CD4-positive, alpha-beta T cell treated with Interleukin-2 at 100 ng/mL for 4 hours (primary cell): ENCODE measurements at regions not wholly inside any gene's neighbourhood (a gene's known extent, or its start where the extent isn't known, plus 50 kb on each side); places are given as distances from the start of the nearest gene placed in this dataset.
"Not testable (repeated sequence)": the region's sequence is repeated elsewhere in the genome, so short reads cannot be mapped to it uniquely, and the experiment has no call there.

Experiments
- DNase-seq: peaks from one replicate; pipeline ENCODE4 v3.0.0-alpha.2; 2020; ENCODE audit warnings: low spot score

DNA sequence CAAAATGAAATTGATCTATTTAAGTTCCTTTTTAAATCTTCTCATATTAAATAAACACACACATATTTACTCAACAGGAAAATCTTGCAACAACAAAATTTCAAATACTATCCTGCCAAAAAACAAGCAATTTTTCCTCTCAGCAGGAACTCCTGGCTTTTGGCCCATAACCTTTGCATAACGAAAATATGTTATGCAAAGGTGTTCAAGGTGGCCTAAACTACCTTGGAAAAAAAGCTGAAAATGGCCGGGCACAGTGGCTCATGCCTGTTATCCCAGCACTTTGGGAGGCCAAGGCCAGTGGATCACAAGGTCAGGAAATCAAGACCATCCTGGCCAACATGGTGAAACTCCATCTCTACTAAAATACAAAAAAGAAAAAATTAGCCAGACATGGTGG, 424.3 kb upstream of the ZNF337 start:
- DNase-seq: not testable (repeated sequence)

DNA sequence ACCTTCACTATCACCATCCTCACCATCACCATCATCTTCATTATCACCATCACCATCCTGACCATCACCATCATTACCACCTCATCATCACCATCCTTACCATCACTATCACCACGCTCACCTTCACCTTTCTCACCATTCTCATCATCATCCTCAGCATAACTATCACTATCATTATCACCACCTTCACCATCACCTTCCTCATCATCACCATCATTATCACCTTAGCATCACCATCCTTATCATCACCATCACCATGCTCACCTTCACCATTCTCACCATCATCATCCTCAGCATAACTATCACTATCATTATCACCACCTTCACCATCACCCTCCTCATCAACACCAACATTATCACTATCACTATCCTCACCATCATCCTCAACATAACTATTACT, 397.8 kb upstream of the ZNF337 start:
- DNase-seq: not testable (repeated sequence)

DNA sequence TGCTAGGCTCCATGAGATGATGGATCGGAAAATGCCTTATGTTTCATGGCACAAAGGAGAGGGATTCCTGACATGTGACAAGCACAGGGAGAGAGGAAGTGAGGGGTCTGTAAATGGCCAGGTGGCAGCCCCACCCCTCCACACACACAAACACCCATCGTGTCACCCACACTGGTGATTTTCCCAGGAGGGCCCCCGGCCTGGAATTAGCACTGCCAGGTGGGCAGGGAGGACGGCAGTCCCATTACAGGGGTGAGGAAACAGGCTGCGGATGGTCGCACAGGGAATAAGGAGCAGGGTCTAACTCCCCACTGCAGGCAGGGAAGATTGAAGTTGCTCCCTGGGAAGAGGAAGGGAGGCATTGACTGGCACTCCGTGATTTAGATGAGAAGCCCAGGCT, 395.3 kb upstream of the ZNF337 start:
- not testable (repeated sequence) for DNase-seq

DNA sequence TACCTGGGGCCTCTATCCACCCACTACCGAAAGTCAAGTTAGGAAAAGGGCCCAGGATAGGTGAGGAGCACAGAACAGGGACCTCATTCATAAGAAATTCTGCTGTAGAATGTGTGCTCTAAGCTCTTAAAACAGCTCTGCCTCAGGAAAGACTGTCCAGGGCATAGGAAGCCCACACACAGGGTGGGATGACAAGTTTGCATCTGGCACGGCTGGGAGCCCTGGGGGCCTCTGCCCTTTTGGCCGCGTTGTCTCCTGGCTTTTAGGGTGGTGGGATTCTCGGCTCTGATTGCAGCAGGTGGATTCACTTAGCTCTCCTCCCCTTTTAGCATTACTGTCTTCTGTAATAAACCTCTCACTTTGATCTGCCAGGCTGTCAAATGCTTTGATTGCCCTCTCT, 389.5 kb upstream of the ZNF337 start:
- not testable (repeated sequence) for DNase-seq

GRCh38 chr20:26073972-26074371, 377.3 kb upstream of the ZNF337 start:
- DNase-seq: not testable (repeated sequence)

DNA sequence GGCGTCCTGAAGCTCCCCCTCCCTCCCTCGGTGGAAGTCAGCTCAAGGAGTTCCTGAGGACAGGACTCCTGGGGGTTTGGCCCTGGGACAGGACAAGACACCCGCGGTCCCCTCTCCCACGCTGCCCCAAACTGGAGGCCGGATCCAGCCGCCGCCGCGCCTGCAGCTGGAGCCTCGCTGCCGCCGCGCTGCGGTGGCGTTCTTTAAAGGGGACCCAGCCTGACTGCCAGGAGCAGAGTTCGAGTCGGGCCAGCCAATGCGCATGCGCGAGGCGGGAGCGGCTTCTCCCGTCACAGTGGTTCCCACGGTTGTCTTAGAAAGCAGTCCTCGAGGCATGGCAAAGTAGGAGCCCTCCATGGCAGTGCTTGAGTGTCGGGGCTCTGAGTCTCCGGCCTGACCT, 362.7 kb upstream of the ZNF337 start:
- not testable (repeated sequence) for DNase-seq

DNA sequence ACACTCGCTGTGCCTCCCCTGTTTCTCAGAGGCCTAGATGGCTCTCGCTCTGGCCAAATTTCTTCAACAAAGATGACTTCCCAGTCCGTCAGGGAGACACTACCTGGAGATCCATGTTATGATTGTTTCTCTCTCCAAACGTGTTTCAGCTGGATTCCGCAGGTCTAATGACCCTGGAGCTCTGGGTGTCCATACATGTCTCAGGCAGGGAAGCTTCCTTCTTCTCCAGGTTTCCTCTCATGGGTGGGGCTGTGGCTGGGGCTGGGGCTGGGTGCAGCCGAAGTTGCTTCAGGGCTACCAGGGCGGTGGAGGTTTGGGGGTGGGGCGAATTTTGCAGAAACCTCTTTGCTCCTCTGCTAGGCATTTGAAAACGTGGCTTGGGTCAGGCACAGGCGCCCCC, 361.8 kb upstream of the ZNF337 start:
- DNase-seq: not testable (repeated sequence)

DNA sequence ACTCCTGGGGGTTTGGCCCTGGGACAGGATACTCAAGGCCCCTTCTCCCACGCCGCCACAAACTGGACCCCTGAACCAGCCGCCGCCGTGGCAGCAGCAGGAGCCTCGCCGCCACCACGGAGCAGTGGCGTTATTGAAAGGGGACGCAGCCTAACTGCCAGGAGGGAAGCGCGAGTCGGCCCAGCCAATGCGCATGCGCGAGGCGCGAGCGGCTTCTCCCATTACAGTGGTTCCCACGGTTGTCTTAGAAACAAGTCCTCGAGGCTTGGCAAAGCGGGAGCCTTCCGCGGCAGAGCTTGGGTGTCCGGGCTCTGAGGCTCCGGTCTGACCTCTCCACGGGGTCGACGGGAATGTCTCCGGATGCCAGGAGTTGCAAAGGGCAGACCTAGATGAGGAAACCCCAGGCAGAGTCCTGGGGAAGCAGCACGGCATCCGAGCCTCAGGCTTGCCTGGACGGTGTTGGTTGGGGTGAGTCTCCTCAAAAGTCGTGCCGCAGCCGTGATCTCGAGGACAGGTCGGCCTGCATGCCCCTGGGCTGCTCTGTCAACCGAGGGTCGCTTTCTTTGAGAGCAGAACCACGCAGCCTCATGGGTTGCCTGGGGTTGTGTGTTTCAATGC, 360.6 kb upstream of the ZNF337 start:
- not testable (repeated sequence) for DNase-seq

DNA sequence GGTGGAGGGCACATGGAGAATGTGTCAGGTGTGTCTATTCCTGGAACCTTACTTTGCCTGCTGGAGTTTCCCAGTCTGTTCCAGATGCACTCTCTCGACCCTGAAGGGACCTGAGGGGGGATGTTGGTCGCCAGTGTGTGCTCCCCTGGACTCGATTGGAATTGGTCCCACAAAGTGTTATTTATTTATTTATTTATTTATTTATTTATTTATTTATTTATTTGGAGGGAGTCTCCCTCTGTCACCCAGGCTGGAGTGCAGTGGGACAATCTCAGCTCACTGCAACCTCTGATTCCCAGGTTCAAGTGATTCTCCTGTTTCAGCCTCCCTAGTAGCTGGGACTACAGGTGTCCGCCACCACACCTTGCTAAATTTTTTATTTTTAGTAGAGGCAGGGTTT, 329.1 kb upstream of the ZNF337 start:
- DNase-seq: not testable (repeated sequence)

- DNase-seq: not testable (repeated sequence)
These were observed 314.3 kb upstream of the ZNF337 start for GRCh38 chr20:26010942-26011276.

- DNase-seq: not testable (repeated sequence)
These were observed 313.7 kb upstream of the ZNF337 start for GRCh38 chr20:26010224-26010941.

DNA sequence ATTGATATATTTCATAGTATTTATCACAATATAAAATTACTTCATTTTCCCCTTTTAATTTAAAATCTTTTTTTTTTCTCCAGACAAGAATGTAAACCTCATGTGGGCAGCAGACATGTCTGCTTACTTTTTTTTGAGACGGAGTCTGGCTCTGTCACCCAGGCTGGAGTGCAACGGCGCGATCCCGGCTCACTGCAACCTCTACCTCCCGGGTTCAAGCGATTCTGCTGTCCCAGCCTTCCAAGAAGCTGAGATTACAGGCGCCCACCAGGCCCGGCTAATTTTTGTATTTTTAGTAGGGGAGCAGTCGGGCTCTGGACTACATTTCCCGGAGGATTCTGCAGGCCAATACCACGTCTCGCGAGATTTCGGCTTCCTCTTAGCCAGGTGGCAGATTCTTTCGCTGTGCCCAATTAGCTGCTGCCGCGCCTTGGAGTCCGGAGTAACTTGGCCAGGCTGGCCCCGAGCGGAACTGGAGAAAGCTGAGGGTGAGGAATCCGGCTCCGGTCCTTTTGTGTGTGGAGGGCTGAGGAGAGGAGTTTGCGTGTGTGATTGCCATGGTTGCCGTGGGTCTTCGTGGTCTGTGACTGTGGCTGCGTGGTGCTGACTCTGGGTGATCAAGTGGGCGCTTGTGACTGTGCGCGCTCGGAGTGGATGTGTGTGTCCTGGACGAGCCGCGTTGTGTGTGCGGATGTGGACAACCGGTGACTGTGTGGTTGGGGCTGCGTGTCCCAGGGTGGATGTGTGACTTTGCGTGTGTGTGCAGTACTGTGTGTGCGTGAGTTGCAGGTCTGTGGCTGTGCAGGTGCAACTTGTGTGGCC, 313.0 kb upstream of the ZNF337 start:
- peak; percentile 64 for DNase-seq

GRCh38 chr20:26008026-26008425, 311.4 kb upstream of the ZNF337 start:
- not testable (repeated sequence) for DNase-seq

DNA sequence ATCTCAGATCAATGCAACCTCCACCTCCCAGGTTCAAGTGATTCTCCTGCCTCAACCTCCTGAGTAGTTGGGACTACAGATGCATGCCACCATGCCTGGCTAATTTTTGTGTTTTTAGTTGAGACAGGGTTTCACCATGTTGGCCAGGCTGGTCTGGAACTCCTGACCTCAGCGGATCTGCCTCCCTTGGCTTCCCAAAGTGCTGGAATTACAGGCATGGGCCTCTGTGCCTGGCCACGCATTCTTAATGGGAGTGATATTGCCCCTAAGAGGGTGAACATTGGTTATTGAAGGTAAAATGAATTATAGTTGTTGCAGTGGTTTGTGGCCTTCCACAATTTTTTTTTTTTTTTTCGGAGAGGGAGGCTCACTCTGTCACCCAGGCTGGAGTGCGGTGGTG, 309.5 kb upstream of the ZNF337 start:
- DNase-seq: not testable (repeated sequence)

DNA sequence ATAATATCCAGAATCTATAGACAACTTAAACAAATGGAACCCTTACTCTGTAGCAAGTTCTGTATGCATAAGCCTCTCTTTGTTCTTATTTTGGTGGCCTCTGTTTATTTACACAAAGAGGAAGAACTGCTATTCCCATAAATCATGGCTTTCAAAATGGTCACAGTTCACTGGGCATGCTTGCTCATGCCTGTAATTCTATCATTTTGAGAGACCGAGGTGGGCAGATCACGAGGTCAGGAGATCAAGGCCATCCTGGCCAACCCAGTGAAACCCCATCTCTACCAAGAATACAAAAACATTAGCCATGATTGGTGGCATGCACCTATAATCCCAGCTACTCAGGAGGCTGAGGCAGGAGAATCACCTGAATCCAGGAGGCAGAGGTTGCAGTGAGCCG, 307.3 kb upstream of the ZNF337 start:
- not testable (repeated sequence) for DNase-seq

DNA sequence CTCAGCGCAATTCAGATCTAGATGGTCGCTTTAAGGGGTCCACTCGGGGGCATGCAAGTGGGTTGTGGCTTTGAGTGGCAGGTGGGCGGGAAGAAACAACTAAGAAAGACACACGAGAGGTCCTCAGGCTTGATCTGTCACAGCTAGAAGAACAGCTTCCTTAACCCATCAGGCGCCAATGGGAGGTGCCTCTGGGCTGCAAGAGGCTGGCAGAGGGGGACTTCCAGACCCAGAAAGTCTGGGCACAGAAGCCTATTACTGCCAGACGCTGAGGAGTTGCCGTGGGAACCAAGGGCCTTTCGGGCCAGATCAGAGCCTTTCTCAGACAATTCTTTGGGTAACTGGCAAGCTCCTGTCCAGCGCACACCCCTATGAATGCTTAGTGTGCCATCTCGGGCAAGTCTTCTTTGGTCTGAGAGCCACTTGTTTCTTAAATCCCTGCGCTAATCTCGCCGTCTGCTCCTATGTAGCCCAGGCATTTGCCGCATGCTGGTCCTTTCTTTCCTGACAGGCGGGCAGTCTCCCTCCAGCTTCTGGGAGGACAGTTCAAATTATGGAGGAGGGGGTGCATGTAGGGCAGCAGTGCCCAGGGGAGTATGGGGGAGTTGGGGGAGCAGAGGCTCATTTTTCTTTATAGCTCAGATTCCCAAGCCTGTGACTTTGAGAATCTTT, 300.9 kb upstream of the ZNF337 start:
- not testable (repeated sequence) for DNase-seq

GRCh38 chr20:25992146-25992545, 295.5 kb upstream of the ZNF337 start:
- no peak for DNase-seq

GRCh38 chr20:25991756-25992130, 295.1 kb upstream of the ZNF337 start:
- DNase-seq: no peak

DNA sequence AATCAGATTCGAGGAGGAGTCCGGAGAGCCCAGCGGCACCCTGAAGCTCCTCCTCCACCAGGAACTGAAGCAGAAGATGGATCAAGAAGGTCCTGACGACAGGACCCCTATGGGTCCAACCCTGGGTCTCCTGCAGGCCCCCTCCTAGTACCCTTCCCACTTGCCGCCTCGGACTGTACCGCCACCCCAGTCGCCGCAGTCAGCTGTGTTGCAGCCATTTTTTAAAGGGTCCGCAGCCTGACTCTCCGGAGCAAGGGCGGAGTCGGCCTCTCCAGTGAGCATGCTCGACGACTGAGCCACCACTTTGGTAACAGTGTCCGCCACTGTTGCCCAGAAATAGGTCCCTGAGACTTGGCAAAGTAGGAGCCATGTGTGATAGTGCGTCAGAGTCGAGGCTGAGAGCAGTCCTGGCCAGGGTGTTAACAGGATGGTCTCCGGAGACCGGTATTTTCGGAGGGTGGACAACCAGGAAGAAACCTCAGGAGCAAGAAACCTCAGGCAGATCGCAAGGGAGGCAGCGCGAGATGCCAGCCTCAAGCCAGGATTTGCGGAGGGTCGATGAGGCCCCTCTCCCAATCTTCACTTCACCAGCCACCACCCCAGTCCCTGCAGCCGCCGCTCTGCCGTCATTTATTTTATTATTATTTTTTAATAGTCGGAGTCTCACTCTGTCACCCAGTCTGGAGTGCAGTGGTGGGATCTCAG, 294.6 kb upstream of the ZNF337 start:
- DNase-seq: no peak

DNA sequence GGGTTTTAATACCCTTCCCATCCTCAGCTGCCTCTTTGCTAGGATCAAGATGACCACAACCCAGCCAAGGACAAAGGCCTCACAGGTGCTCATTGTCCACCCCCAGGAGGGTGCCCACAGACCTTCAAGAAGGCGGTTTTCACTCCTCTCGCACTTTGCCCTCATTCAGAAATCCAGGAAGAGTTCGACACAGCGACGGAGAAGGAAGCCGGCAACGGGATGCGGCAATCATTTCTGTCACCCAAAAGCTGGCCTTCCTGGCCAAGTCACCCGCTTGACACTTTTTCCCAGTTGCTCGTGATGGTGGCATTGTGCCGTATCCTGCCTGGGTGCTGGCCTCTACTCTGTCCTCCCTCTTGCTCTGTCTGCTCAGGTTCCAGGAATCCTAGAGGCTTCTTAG, 293.0 kb upstream of the ZNF337 start:
- DNase-seq: not testable (repeated sequence)

DNA sequence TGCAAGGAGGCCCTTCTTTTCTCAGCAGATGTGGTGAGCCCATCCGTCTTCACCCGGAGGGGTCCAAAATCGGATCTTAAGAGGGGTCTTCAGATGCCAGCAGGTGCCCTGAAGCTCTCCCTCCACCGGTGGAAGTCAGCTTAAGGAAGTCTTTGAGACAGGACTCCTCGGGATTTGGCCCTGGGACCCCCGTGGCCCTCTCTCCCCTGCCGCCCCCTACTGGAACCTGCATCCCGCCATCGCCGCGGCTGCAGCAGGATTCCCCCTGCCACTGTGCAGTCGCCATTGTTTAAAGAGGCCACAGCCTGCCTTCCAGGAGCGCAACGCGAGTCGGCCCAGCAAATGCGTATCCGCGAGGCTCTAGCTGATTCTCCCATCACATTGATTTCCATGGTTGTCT, 292.5 kb upstream of the ZNF337 start:
- no peak for DNase-seq
